ENCODE measurements at regions not wholly inside any gene's neighbourhood (a gene's known extent, or its start where the extent isn't known, plus 50 kb on each side); places are given as distances from the start of the nearest gene placed in this dataset.

GRCh38 chr2:2913601-2914120, 464.0 kb downstream of the EIPR1 start:
- H3K4me3 ChIP-seq = no peak overlapping the region
- H3K27ac ChIP-seq = no peak overlapping the region
- no peaks in the 10 kb centered on the region for H3K9me3 ChIP-seq
- WGBS = 85% methylated on average over 13 of the region's 13 CpGs
- H3K27me3 ChIP-seq = no peaks in the 10 kb centered on the region
- TF ChIP-seq EP300 (IDR thresholded peaks at IDR 0.05) (no peak), CTCF (IDR thresholded peaks at IDR 0.05) (no peak), POLR2A (IDR thresholded peaks at IDR 0.05) (no peak), POLR2AphosphoS5 (IDR thresholded peaks at IDR 0.05) (no peak)
- DNase-seq (ENCODE audit: low spot score in 2 of 2) = no peak
- no peaks in the 10 kb centered on the region for H3K4me1 ChIP-seq
- H3K36me3 ChIP-seq = no peaks in the 10 kb centered on the region

GRCh38 chr2:2912731-2913130, 464.9 kb downstream of the EIPR1 start:
- TF ChIP-seq POLR2A (IDR thresholded peaks at IDR 0.05) (no peak), CTCF (IDR thresholded peaks at IDR 0.05) (no peak), EP300 (IDR thresholded peaks at IDR 0.05) (no peak), POLR2AphosphoS5 (IDR thresholded peaks at IDR 0.05) (no peak)
- H3K4me3 ChIP-seq = no peak overlapping the region
- no peaks in the 10 kb centered on the region for H3K9me3 ChIP-seq
- WGBS = 88% methylated on average over 10 of the region's 10 CpGs
- H3K36me3 ChIP-seq = no peaks in the 10 kb centered on the region
- H3K4me1 ChIP-seq = no peaks in the 10 kb centered on the region
- H3K27ac ChIP-seq = no peak overlapping the region
- no peak for DNase-seq (ENCODE audit: low spot score in 2 of 2)
- H3K27me3 ChIP-seq = no peaks in the 10 kb centered on the region

GRCh38 chr2:2912293-2912692, 465.3 kb downstream of the EIPR1 start:
- Histone ChIP-seq H3K27me3 (no peaks in the 10 kb centered on the region), H3K4me1 (no peaks in the 10 kb centered on the region), H3K9me3 (no peaks in the 10 kb centered on the region), H3K27ac (no peak overlapping the region), H3K4me3 (no peak overlapping the region), H3K36me3 (no peaks in the 10 kb centered on the region)
- WGBS = 77% methylated on average over 3 of the region's 3 CpGs
- TF ChIP-seq EP300 (IDR thresholded peaks at IDR 0.05) = no peak
- no peak for TF ChIP-seq POLR2AphosphoS5 (IDR thresholded peaks at IDR 0.05)
- TF ChIP-seq CTCF (IDR thresholded peaks at IDR 0.05) = no peak
- TF ChIP-seq POLR2A (IDR thresholded peaks at IDR 0.05) = no peak
- DNase-seq (ENCODE audit: low spot score in 2 of 2) = no peak

- Histone ChIP-seq H3K27ac (no peak overlapping the region), H3K36me3 (no peaks in the 10 kb centered on the region), H3K4me3 (no peak overlapping the region), H3K27me3 (no peaks in the 10 kb centered on the region), H3K9me3 (no peaks in the 10 kb centered on the region), H3K4me1 (no peaks in the 10 kb centered on the region)
- 87% methylated on average over 7 of the region's 7 CpGs for WGBS
- no peak for DNase-seq (ENCODE audit: low spot score in 2 of 2)
- TF ChIP-seq POLR2A (IDR thresholded peaks at IDR 0.05) (no peak), CTCF (IDR thresholded peaks at IDR 0.05) (no peak), POLR2AphosphoS5 (IDR thresholded peaks at IDR 0.05) (no peak), EP300 (IDR thresholded peaks at IDR 0.05) (no peak)
Measured at GRCh38 chr2:2910259-2910658, 467.4 kb downstream of the EIPR1 start.

- Histone ChIP-seq H3K27ac (no peak overlapping the region), H3K27me3 (no peaks in the 10 kb centered on the region), H3K36me3 (no peaks in the 10 kb centered on the region), H3K4me1 (no peaks in the 10 kb centered on the region), H3K4me3 (no peak overlapping the region), H3K9me3 (no peaks in the 10 kb centered on the region)
- TF ChIP-seq POLR2A (IDR thresholded peaks at IDR 0.05) (no peak), EP300 (IDR thresholded peaks at IDR 0.05) (no peak), CTCF (IDR thresholded peaks at IDR 0.05) (no peak), POLR2AphosphoS5 (IDR thresholded peaks at IDR 0.05) (no peak)
- no peak for DNase-seq (ENCODE audit: low spot score in 2 of 2)
- 84% methylated on average over 23 of the region's 23 CpGs for WGBS
Measured at GRCh38 chr2:2909086-2910035, 468.3 kb downstream of the EIPR1 start.

Measured in suprapubic skin (tissue), 4 donors.